Mesothelial cell of epicardium (in vitro differentiated cells): ENCODE measurements at regions not wholly inside any gene's neighbourhood (a gene's known extent, or its start where the extent isn't known, plus 50 kb on each side); places are given as distances from the start of the nearest gene placed in this dataset.
A peak's percentile ranks its signal among the peaks of the same experiment; 100 is the strongest.

ENCODE experiments used
- DNase-seq, 2 experiments: peaks; one replicate each; pipeline ENCODE4 v3.0.0; 2021; ENCODE audit warnings: low spot score in 2 of 2; ENCODE audit not compliant: unreplicated experiment in 2 of 2
- H3K27ac Mint-ChIP-seq: 2 replicates; pipeline ENCODE4 v1.8.0; 2021; ENCODE audit warnings: mixed read lengths
- H3K27me3 Mint-ChIP-seq: 2 replicates; pipeline ENCODE4 v1.8.0; 2021; ENCODE audit warnings: low read depth, mixed read lengths
- H3K36me3 Mint-ChIP-seq: 2 replicates; pipeline ENCODE4 v1.8.0; 2021; ENCODE audit warnings: mixed read lengths
- H3K4me1 Mint-ChIP-seq: 2 replicates; pipeline ENCODE4 v1.8.0; 2021; ENCODE audit warnings: mixed read lengths
- H3K4me3 Mint-ChIP-seq: 2 replicates; pipeline ENCODE4 v1.8.0; 2021; ENCODE audit warnings: mild to moderate bottlenecking, moderate library complexity, mixed read lengths
- H3K9me3 Mint-ChIP-seq: 2 replicates; pipeline ENCODE4 v1.8.0; 2021; ENCODE audit warnings: mixed read lengths
- CTCF ChIP-seq: fragments of 200-600 bp; sonication (generic); IDR thresholded peaks from one replicate; pipeline ENCODE4 v1.5.0; 2021; ENCODE audit warnings: antibody characterized with exemption; ENCODE audit not compliant: unreplicated experiment

GRCh38 chr3:113086560-113087461, 96.0 kb downstream of the GTPBP8 start:
- H3K36me3 Mint-ChIP-seq: no peaks in the 10 kb centered on the region
- TF ChIP-seq CTCF: no peak
- DNase-seq: no peak
- peaks cover 43% of the 10 kb centered on the region for H3K4me1 Mint-ChIP-seq
- no peaks in the 10 kb centered on the region for H3K9me3 Mint-ChIP-seq
- no peaks in the 10 kb centered on the region for H3K27me3 Mint-ChIP-seq
- H3K27ac Mint-ChIP-seq: peak overlapping the region; percentile 76
- H3K4me3 Mint-ChIP-seq: no peak overlapping the region

GRCh38 chr3:113088616-113089015, 97.8 kb downstream of the GTPBP8 start:
- H3K27me3 Mint-ChIP-seq: no peaks in the 10 kb centered on the region
- H3K4me1 Mint-ChIP-seq: peaks cover 46% of the 10 kb centered on the region
- H3K9me3 Mint-ChIP-seq: no peaks in the 10 kb centered on the region
- H3K4me3 Mint-ChIP-seq: no peak overlapping the region
- H3K36me3 Mint-ChIP-seq: no peaks in the 10 kb centered on the region
- no peak for DNase-seq
- H3K27ac Mint-ChIP-seq: no peak overlapping the region
- no peak for TF ChIP-seq CTCF

GRCh38 chr3:113091417-113091816, 100.6 kb downstream of the GTPBP8 start:
- Mint-ChIP-seq H3K27me3 (no peaks in the 10 kb centered on the region), H3K9me3 (no peaks in the 10 kb centered on the region), H3K4me1 (peaks cover 46% of the 10 kb centered on the region), H3K27ac (no peak overlapping the region), H3K4me3 (no peak overlapping the region), H3K36me3 (no peaks in the 10 kb centered on the region)
- no peak for DNase-seq
- no peak for TF ChIP-seq CTCF

GRCh38 chr3:113092746-113093145, 102.0 kb downstream of the GTPBP8 start:
- no peak overlapping the region for H3K4me3 Mint-ChIP-seq

GRCh38 chr3:113094337-113095221, 103.8 kb downstream of the GTPBP8 start:
- H3K36me3 Mint-ChIP-seq: no peaks in the 10 kb centered on the region
- TF ChIP-seq CTCF: no peak
- H3K9me3 Mint-ChIP-seq: peaks cover 6% of the 10 kb centered on the region
- DNase-seq: no peak
- H3K27me3 Mint-ChIP-seq: no peaks in the 10 kb centered on the region
- H3K4me3 Mint-ChIP-seq: no peak overlapping the region
- peaks cover 34% of the 10 kb centered on the region for H3K4me1 Mint-ChIP-seq
- H3K27ac Mint-ChIP-seq: peak overlapping the region; percentile 11

More at GRCh38 chr3:113092746-113093145, 102.0 kb downstream of the GTPBP8 start:
- H3K27me3 Mint-ChIP-seq: no peaks in the 10 kb centered on the region
- no peaks in the 10 kb centered on the region for H3K36me3 Mint-ChIP-seq
- TF ChIP-seq CTCF: no peak
- H3K9me3 Mint-ChIP-seq: no peaks in the 10 kb centered on the region
- no peak for DNase-seq
- H3K27ac Mint-ChIP-seq: no peak overlapping the region
- H3K4me1 Mint-ChIP-seq: peaks cover 40% of the 10 kb centered on the region
